ENCODE measurements at regions not wholly inside any gene's neighbourhood (a gene's known extent, or its start where the extent isn't known, plus 50 kb on each side); places are given as distances from the start of the nearest gene placed in this dataset.

DNA sequence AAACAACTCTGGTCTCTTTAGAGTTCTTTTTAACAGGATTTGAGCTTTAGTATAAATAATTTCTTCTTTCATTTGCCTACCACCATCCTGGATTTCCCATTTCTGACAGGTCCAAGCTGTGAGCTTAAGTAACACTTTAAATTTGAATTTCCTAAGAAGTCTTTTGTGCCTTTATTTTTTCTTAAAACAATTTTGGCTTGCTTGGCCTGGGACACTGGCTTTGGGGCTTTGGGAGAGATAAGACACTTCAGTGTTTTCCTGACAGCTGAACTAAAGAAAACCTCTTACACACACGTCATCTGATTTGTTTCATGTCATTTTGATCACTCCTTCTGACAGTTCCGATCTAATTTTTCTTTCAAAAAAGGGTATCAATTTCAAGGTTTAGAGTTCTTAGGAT lies 121.3 kb upstream of the BMPER start:
- TF ChIP-seq, protein P1, sequence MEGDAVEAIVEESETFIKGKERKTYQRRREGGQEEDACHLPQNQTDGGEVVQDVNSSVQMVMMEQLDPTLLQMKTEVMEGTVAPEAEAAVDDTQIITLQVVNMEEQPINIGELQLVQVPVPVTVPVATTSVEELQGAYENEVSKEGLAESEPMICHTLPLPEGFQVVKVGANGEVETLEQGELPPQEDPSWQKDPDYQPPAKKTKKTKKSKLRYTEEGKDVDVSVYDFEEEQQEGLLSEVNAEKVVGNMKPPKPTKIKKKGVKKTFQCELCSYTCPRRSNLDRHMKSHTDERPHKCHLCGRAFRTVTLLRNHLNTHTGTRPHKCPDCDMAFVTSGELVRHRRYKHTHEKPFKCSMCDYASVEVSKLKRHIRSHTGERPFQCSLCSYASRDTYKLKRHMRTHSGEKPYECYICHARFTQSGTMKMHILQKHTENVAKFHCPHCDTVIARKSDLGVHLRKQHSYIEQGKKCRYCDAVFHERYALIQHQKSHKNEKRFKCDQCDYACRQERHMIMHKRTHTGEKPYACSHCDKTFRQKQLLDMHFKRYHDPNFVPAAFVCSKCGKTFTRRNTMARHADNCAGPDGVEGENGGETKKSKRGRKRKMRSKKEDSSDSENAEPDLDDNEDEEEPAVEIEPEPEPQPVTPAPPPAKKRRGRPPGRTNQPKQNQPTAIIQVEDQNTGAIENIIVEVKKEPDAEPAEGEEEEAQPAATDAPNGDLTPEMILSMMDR (IDR thresholded peaks at IDR 0.05; ENCODE audit: low read depth, low read length, missing control alignments): no peak
- no peak overlapping the region for H3K4me3 ChIP-seq (ENCODE audit: low read depth, low read length)
- DNase-seq (ENCODE audit: low read depth): no peak

DNA sequence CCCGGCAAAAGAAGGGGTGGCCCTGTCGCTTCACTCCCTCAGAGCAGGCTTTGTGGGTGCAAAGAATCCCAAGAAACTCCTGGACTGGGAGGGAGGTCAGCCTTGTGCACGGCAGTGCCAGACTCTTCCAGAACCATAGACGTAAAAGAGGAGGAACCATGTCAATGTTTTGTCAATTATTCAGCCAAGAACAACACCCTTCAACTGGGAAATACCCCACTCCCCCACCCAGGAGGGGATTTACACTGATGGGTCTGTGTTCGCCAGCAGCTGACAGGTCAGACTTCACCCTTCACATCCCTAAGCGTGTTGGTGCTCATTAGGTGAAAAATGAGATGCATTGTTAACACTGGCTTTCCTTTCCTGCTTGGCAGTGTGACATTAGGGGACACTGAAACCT lies 116.8 kb upstream of the BMPER start:
- H3K4me3 ChIP-seq (ENCODE audit: low read depth, low read length): no peak overlapping the region
- no peak for DNase-seq (ENCODE audit: low read depth)
- TF ChIP-seq, protein P1 (IDR thresholded peaks at IDR 0.05; ENCODE audit: low read depth, low read length, missing control alignments): no peak

DNA sequence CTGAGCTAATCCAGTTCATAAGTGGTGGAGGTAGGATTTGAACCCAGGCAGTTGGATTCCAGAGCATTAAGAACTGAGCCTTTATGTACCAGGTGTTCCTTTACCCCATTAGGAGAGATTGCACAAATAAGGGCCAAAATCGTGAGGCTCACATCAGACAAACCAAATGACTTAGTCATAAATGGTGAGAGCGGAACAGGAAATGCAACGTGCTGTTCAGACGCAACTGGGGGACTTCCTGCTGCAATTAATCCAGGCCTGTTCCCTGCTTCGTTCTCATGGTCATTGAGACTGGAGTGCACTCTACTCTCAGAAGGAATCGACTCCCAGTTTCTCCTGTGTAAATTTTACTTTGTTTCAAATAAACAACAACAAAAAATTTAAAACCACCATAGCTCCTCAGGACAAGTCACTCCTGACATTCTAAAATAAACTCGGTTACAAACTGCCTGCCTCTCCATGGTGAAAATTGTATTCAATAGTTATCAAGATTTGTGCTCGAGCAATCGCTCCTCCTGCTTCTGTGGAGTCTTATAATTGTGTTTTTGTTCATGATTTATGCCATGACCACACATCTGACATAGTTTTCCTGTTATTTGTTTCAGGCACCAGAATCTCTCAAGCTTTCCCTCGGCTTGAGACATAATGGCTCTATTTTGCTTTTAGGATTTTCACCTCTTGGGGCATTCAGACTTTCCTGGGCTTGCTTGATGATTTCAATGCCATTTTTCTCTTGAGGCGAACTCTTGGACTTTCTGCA lies 115.3 kb upstream of the BMPER start:
- TF ChIP-seq, protein P1 (IDR thresholded peaks at IDR 0.05; ENCODE audit: low read depth, low read length, missing control alignments): no peak
- DNase-seq (ENCODE audit: low read depth): no peak
- H3K4me3 ChIP-seq (ENCODE audit: low read depth, low read length): no peak overlapping the region

DNA sequence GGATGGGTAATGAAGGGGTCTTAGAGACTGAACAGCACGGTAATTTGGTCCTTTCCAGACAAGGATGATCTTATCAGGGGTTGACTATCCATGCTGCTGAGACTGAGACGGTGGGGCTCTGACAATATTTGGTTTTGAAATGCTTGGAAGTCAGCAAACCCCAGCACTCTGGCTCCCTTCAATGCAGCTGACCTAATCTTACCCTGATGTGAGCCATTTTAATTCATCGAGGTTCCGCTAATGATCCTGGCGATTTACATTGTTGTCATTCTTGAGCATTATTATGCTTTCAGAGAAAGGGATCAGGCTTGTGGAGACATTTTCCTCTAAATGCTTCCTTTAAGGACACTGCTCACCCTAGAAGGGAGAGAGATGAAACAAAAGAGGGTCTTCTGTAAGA lies 114.6 kb upstream of the BMPER start:
- TF ChIP-seq, protein P1 (IDR thresholded peaks at IDR 0.05; ENCODE audit: low read depth, low read length, missing control alignments): no peak
- DNase-seq (ENCODE audit: low read depth): no peak
- H3K4me3 ChIP-seq (ENCODE audit: low read depth, low read length): no peak overlapping the region

DNA sequence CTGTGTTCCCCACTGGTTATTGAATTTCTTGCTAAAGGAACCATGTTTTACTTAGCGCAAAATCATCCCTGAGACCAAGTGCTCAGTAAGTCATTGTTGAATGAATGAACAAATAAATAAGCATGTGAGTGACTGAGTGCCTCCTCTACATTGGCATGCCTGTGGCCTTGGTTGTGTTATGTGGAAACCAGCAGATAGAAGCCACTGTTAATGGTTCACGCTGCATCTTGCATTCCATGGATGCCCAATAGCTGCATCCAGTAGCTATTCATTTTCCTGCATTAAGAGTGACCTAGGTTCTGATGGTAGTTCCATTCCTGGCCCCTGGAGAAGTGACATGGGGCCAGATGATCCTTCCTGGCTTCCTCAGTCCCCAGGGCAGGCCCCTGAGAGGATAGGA lies 113.3 kb upstream of the BMPER start:
- TF ChIP-seq, protein P1 (IDR thresholded peaks at IDR 0.05; ENCODE audit: low read depth, low read length, missing control alignments): no peak
- no peak overlapping the region for H3K4me3 ChIP-seq (ENCODE audit: low read depth, low read length)
- no peak for DNase-seq (ENCODE audit: low read depth)

DNA sequence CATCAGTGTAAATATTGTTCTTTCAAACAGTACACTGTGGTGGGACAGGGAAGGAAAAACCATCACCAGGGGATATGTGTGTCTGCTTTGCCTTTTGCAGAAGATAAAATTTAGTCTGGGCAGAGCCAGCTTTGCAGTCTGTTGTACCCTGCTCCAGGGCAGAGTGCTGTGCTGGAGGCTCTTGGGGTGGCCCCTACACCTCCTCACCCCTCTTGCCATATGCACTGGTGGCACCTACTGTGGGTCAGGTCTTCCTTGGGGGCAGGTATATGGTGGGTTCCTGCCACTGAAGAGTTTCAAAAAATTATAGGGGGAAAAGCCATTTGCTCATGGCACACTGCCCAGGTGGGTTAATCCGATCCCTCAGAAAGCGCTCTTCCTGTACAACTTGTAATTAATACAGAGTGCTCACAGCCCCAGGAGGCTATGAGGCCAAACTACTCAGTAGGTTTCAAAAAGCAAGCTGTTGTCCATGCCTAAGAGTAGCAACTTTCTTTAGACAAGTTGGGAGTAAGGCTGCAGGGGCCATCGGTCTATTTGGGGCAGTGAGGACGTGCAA lies 112.7 kb upstream of the BMPER start:
- TF ChIP-seq, protein P1 (IDR thresholded peaks at IDR 0.05; ENCODE audit: low read depth, low read length, missing control alignments): no peak
- no peak for DNase-seq (ENCODE audit: low read depth)
- H3K4me3 ChIP-seq (ENCODE audit: low read depth, low read length): no peak overlapping the region

DNA sequence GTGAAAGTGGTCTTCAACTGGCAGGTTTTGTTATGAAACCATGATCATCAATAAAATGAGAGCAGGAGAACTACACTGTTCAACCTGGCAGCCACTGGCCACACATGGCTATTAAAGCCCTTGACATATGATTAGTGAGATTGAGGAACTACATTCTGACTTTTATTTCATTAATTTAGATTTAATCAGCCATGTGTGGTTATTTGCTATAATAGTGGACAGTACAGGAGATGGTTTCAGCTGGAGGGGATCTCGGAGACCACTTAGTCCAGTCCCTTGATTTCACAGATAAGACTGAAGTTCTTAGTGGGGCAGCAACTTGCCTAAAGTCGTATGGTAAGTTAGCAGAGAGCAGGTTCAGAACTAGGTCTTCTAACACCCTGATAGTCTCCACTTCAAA lies 111.7 kb upstream of the BMPER start:
- TF ChIP-seq, protein P1 (IDR thresholded peaks at IDR 0.05; ENCODE audit: low read depth, low read length, missing control alignments): no peak
- DNase-seq (ENCODE audit: low read depth): no peak
- H3K4me3 ChIP-seq (ENCODE audit: low read depth, low read length): no peak overlapping the region

All from GM12864 (cell line).